NCI-H524 treated with DMSO at 0.1 percent for 48 hours (cell line): ENCODE measurements at regions not wholly inside any gene's neighbourhood (a gene's known extent, or its start where the extent isn't known, plus 50 kb on each side); places are given as distances from the start of the nearest gene placed in this dataset.
"Not testable (repeated sequence)": the region's sequence is repeated elsewhere in the genome, so short reads cannot be mapped to it uniquely, and the experiment has no call there.

Experiments used
- DNase-seq: peaks from one replicate; lab custom pipeline; 2025; lab: John Stamatoyannopoulos, UW

DNA sequence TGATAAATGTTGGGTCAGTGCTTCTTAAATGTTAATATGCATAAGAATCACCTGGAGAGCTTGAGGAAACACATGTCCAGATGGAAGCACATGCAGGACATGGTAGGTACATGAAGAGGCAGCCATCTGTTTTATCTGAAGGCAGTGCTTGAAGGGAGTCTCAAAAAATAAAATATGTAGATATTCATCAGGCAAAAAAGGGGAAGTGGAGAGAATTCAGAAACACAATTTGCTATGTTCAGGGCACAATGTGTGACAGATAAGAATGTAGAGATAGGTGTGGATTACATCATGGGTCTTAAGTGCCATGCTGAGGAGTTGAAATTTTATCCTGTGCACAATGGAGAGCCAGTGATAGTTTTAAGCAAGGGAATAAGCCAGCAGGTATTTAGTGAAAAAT is 59.6 kb upstream of the CASK start:
- peak; percentile 25 for DNase-seq

DNA sequence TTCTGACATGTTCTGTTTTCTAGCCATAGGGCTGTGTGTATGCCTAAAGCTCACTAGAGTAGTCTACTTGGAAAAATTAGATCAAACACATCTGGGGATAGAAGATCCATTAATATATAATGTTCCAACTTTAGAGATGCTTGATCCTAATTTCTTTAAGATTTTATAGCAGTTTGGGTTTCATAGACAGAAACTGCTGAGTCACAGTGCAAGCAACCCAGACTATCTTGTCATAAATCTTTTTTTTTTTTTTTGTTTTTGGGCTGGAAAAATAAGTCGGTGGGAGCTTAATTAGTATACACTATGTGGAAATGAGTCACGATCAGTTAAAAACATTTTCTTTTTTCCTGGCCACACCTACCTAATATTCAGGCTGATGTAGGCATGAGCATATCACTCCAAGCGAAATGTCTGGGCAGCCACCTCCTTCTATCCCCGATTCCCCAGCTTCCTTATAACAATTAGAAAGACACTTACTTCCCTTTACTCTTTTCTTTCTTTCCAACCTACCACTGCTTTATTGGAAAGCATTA is 58.2 kb upstream of the CASK start:
- DNase-seq: no peak

DNA sequence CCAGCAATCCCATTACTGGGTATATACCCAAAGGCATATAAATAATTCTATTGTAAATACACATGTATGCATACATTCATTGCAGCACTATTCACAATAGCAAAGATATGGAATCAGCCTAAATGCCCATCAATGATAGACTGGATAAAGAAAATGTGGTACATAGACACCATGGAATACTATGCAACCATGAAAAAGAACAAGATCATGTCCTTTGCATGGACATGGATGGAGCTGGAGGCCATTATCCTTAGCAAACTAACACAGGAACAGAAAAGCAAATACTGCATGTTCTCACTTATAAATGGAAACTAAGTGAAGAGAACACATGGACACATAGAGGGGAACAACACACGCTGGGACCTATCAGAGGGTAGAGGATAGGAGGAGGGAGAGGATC is 51.3 kb upstream of the CASK start:
- DNase-seq: not testable (repeated sequence)

DNA sequence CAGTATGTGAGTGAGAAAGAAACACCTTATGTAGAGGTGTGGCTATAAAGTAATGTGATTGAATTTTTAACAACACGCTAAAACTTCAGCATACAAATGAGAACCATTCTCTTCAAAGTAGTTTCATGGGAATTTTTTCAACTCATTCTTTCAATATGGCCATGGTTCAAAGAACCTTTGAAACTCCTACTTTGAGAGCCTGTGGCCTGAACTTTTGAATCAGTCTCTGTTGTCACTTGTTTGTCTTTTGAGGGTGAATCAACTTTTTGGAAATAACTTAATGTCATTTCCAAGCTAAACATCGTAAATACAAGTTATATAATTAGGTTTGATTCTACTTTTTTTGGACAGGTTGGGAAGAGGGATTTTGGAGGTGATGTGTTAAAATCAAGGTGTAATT is 49.9 kb upstream of the CASK start:
- DNase-seq: no peak
